ENCODE measurements at regions not wholly inside any gene's neighbourhood (a gene's known extent, or its start where the extent isn't known, plus 50 kb on each side); places are given as distances from the start of the nearest gene placed in this dataset.
"Not testable (repeated sequence)": the region's sequence is repeated elsewhere in the genome, so short reads cannot be mapped to it uniquely, and the experiment has no call there.

DNA sequence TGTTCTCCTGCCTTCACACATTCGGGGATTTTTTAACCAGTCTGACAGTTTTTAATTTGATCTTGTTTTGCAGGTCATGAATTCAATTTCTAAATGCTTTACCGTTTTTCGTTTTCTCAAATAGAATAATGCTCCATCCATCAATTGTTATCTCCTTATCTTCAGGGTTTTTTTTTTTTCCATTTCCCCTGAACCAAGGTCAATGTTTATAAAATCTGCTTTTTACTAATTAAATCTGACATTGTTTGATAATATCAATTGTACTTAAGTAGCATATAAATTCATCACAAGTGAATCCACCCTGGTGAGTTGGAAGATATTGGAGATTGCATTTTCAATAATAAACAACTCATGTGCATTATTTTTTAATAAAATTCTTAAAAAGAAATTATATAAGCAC lies 2004.6 kb upstream of the WWC1 start:
- no peak overlapping the region for H3K4me3 ChIP-seq (ENCODE audit: low read depth, low read length)
- TF ChIP-seq, protein P1, sequence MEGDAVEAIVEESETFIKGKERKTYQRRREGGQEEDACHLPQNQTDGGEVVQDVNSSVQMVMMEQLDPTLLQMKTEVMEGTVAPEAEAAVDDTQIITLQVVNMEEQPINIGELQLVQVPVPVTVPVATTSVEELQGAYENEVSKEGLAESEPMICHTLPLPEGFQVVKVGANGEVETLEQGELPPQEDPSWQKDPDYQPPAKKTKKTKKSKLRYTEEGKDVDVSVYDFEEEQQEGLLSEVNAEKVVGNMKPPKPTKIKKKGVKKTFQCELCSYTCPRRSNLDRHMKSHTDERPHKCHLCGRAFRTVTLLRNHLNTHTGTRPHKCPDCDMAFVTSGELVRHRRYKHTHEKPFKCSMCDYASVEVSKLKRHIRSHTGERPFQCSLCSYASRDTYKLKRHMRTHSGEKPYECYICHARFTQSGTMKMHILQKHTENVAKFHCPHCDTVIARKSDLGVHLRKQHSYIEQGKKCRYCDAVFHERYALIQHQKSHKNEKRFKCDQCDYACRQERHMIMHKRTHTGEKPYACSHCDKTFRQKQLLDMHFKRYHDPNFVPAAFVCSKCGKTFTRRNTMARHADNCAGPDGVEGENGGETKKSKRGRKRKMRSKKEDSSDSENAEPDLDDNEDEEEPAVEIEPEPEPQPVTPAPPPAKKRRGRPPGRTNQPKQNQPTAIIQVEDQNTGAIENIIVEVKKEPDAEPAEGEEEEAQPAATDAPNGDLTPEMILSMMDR (IDR thresholded peaks at IDR 0.05; ENCODE audit: low read depth, low read length, missing control alignments) = no peak
- no peak for DNase-seq (ENCODE audit: low read depth)

DNA sequence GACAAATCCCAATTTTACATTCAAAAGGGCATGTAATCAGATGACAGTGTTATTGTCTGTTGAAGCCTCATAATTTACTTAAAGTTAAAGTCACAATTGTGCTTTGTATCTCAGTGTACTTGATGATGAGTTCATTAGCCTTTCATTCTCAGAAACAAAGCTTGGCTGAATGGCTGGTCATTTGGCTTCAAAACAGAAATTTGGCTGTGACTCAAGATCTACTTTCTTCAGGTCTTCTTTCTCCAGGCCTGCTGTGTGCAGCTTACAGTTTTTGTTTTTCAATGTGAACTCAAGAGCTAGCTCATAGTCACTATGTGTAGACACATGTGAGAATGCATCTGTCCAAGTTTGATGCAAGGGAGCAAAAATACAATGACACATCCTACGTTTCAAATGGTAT lies 2003.6 kb upstream of the WWC1 start:
- no peak overlapping the region for H3K4me3 ChIP-seq (ENCODE audit: low read depth, low read length)
- DNase-seq (ENCODE audit: low read depth) = no peak
- TF ChIP-seq, protein P1 (IDR thresholded peaks at IDR 0.05; ENCODE audit: low read depth, low read length, missing control alignments) = no peak

DNA sequence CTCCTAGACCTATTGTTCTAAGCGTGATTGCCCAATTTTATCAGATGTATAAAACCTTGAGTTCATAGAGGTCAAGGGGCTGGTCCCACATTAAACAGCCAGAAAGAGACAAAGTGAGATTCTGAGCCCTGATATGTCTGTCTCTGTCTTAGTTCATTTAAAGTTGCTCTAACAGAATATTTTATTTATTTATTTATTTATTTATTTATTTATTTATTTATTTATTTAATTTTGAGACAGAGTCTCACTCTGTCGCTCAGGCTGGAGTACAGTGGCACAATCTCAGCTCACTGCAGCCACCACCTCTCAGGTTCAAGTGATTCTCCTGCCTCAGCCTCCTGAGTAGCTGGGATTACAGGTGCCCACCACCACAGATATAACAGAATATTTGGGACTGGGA lies 1999.6 kb upstream of the WWC1 start:
- not testable (repeated sequence) for H3K4me3 ChIP-seq (ENCODE audit: low read depth, low read length); DNase-seq (ENCODE audit: low read depth)

DNA sequence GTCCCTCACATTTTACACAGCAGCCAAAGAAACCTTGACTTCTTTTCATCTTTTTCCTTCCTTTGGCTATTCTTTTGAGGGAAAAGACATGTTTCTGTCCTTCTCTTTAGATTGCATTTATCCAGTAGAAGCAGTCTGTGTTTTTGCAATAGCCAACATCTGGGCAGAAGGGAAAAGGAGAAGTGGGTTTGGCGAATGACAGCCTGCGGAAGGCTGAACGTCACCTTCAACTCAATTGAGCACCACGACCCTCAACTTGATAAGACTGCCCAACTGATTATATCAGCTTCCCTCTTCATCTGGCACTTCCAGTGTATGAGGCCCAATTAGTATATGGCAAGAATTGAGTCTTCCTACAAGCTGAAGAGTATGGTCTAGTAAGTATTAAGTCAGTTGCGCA lies 1997.6 kb upstream of the WWC1 start:
- no peak overlapping the region for H3K4me3 ChIP-seq (ENCODE audit: low read depth, low read length)
- TF ChIP-seq, protein P1 (IDR thresholded peaks at IDR 0.05; ENCODE audit: low read depth, low read length, missing control alignments) = no peak
- no peak for DNase-seq (ENCODE audit: low read depth)

DNA sequence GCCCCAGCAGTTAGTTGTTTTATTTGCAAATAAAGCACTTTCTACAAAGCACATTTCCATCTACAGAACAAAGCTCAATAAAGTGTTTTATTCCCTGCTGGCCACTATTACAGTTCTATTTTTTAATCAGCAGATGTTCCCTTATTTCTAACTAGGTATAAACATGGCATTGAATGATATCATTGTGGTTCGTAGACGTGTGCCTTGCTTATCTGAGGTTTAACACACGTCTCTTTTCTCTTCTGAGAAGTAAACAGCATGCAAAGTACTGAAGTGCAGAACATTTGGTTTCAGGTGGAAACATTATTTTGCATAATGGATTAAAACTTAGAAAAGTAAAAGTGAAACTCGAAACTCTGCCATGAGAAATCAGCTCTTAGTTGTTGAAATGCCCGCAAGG lies 1989.3 kb upstream of the WWC1 start:
- no peak overlapping the region for H3K4me3 ChIP-seq (ENCODE audit: low read depth, low read length)
- TF ChIP-seq, protein P1 (IDR thresholded peaks at IDR 0.05; ENCODE audit: low read depth, low read length, missing control alignments) = no peak
- DNase-seq (ENCODE audit: low read depth) = no peak

DNA sequence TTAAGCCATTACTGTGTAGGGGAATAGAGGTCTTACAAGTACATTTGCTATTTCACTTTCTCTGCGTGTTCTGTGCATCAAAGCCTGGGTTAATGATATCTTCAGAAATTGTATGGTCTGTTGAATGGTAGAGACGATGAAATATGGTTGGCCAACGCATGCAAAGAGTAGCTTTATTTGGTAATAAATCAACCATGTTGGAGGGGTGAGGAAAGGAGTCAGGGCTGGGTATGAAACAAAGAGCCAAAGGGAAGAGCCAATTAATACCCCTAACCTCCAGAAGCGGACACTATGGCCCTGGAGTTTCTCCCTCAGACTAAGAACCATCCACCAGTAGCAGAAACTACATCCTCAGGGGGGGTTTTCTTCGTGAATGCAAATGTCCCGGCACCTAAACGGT lies 1974.0 kb upstream of the WWC1 start:
- TF ChIP-seq, protein P1 (IDR thresholded peaks at IDR 0.05; ENCODE audit: low read depth, low read length, missing control alignments) = no peak
- no peak overlapping the region for H3K4me3 ChIP-seq (ENCODE audit: low read depth, low read length)
- DNase-seq (ENCODE audit: low read depth) = no peak

DNA sequence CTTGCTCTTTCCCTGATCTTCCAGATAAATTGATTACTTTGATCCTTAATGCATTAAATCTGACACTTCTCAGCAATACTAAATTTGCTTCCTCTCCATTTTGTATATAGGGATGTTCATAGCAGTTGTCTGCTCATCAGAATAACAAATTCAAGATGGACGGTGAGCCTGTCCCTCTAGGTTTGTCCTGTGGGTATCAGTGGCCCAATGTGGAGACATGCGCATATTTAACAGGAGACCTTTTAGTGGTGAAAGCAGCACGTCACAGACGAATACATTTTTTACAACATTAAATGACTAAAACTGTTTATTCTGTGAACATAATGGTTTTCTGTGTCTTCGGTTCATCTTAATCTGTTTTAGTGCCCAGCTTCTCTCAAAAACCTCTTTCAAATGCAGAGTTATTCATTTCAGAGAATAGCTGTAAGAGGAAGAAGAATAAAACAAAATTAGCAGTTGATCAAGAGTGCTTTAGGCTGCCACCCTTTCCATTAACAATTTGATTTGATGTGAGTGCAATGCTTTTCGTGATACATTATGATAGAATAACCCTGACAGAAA lies 1970.4 kb upstream of the WWC1 start:
- no peak overlapping the region for H3K4me3 ChIP-seq (ENCODE audit: low read depth, low read length)
- no peak for DNase-seq (ENCODE audit: low read depth)
- TF ChIP-seq, protein P1 (IDR thresholded peaks at IDR 0.05; ENCODE audit: low read depth, low read length, missing control alignments) = no peak

Measured in GM12864 (cell line).